GM18873 (cell line): ENCODE measurements at regions not wholly inside any gene's neighbourhood (a gene's known extent, or its start where the extent isn't known, plus 50 kb on each side); places are given as distances from the start of the nearest gene placed in this dataset.

Experiments
- ATAC-seq: cut with Tn5 transposase; IDR thresholded peaks from one replicate; pipeline ENCODE4 v1.9.1; 2021; ENCODE audit warnings: mild to moderate bottlenecking, moderate library complexity, moderate number of reproducible peaks; ENCODE audit not compliant: unreplicated experiment, low FRiP score

- no peak for ATAC-seq
These were observed 241.9 kb downstream of the HHIPL2 start for GRCh38 chr1:222306011-222306410.

GRCh38 chr1:222301652-222302051, 246.3 kb downstream of the HHIPL2 start:
- ATAC-seq: no peak

GRCh38 chr1:222299524-222299923, 248.4 kb downstream of the HHIPL2 start:
- no peak for ATAC-seq

GRCh38 chr1:222290866-222291265, 257.0 kb downstream of the HHIPL2 start:
- ATAC-seq: no peak

GRCh38 chr1:222288053-222288452, 259.9 kb downstream of the HHIPL2 start:
- ATAC-seq: no peak

- ATAC-seq: no peak
These were observed 261.9 kb downstream of the HHIPL2 start for GRCh38 chr1:222286011-222286410.

GRCh38 chr1:222285526-222285925, 262.4 kb downstream of the HHIPL2 start:
- no peak for ATAC-seq

GRCh38 chr1:222284466-222284865, 263.4 kb downstream of the HHIPL2 start:
- no peak for ATAC-seq

GRCh38 chr1:222283147-222283768, 264.6 kb downstream of the HHIPL2 start:
- ATAC-seq: no peak

- no peak for ATAC-seq
These were observed 268.3 kb downstream of the HHIPL2 start for GRCh38 chr1:222279591-222279990.

GRCh38 chr1:222278501-222278900, 269.4 kb downstream of the HHIPL2 start:
- no peak for ATAC-seq

- ATAC-seq: no peak
These were observed 272.0 kb downstream of the HHIPL2 start for GRCh38 chr1:222275729-222276465.

- ATAC-seq: no peak
These were observed 272.7 kb downstream of the HHIPL2 start for GRCh38 chr1:222275001-222275728.

GRCh38 chr1:222266223-222267196, 281.4 kb downstream of the HHIPL2 start:
- no peak for ATAC-seq

GRCh38 chr1:222263791-222264190, 284.1 kb downstream of the HHIPL2 start:
- no peak for ATAC-seq

- no peak for ATAC-seq
These were observed 290.9 kb downstream of the HHIPL2 start for GRCh38 chr1:222257027-222257426.

GRCh38 chr1:222256058-222256457, 291.8 kb downstream of the HHIPL2 start:
- ATAC-seq: no peak

GRCh38 chr1:222252788-222253187, 295.1 kb downstream of the HHIPL2 start:
- no peak for ATAC-seq

GRCh38 chr1:222251847-222252246, 296.1 kb downstream of the HHIPL2 start:
- no peak for ATAC-seq

GRCh38 chr1:222250376-222250775, 297.5 kb downstream of the HHIPL2 start:
- ATAC-seq: no peak
